ENCODE measurements at regions not wholly inside any gene's neighbourhood (a gene's known extent, or its start where the extent isn't known, plus 50 kb on each side); places are given as distances from the start of the nearest gene placed in this dataset.
A peak's percentile ranks its signal among the peaks of the same experiment; 100 is the strongest.

DNA sequence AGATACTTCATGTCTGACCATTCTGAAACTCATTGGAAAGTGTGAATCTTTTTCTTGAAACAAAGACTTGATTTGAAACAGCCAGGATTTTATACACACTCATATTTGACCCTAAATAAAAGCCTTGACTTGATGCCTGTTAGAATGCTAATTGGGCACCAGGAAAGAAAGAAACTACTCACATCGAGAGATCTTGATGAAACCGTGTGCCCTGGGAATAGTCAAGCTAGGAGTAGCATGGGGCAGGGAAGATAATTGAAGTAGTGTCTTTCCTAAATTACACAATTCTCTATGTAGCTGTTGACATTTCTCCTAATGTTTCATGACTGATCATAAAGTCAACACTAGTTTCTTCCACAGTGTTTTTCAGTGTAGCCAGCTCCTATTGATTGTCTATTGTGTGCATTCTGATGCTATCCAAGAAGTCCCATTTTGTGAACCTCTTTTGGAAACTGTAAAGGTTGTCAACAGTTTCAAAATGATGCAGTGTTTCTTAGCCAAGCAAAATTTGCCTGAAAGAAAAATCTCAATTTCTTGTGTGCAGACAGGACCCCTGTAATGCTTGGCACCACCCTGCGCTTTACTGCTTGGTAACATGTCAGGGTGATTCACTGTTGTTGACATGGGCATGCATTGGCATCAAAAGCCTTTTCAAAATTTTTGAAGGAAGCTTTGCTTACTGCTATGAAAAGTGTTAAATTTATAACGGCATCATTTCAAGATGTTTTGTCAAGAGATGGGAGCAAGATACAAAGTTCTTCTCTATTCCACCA, 52.5 kb upstream of the OTOL1 start (continued):
- TF ChIP-seq ZBTB7B (CRISPR knock-in tag; IDR thresholded peaks at IDR 0.05) (no peak), ZNF382 (CRISPR knock-in tag; IDR thresholded peaks at IDR 0.05; ENCODE audit: borderline replicate concordance) (no peak), MBD4 (IDR thresholded peaks at IDR 0.05; ENCODE audit: borderline replicate concordance, low read length) (no peak; the same call in 1 of the 2 replicates), JUN (CRISPR knock-in tag; IDR thresholded peaks at IDR 0.05) (no peak), ZNF335 (CRISPR knock-in tag; IDR thresholded peaks at IDR 0.05) (no peak), NR2F6 (IDR thresholded peaks at IDR 0.05) (peak; percentile 26; the same call in 1 of the 2 replicates), NR2F6 (CRISPR knock-in tag; IDR thresholded peaks at IDR 0.05) (no peak), SALL1 (CRISPR knock-in tag; IDR thresholded peaks at IDR 0.05) (peak; percentile 44; the same call in 1 of the 2 replicates), ZNF224 (CRISPR knock-in tag; IDR thresholded peaks at IDR 0.05) (no peak), ZMYM2 (CRISPR knock-in tag; IDR thresholded peaks at IDR 0.05) (no peak), SAP130 (CRISPR knock-in tag; IDR thresholded peaks at IDR 0.05; ENCODE audit: low read depth) (0 out of 2 replicates have a peak, but pooled peaks have one; percentile 21), GMEB2 (CRISPR knock-in tag; IDR thresholded peaks at IDR 0.05; ENCODE audit: low read depth) (no peak), NCOR1 (IDR thresholded peaks at IDR 0.05; ENCODE audit: borderline replicate concordance, low read length) (no peak), AHR (CRISPR knock-in tag; IDR thresholded peaks at IDR 0.05) (no peak), CREB1 (IDR thresholded peaks at IDR 0.05) (no peak), CREB1 (CRISPR knock-in tag; IDR thresholded peaks at IDR 0.05) (peak; percentile 41; the same call in 1 of the 2 replicates), HDAC2 (CRISPR knock-in tag; IDR thresholded peaks at IDR 0.05) (no peak), CSRNP1 (CRISPR knock-in tag; IDR thresholded peaks at IDR 0.05) (no peak), ZNF101 (CRISPR knock-in tag; IDR thresholded peaks at IDR 0.05; ENCODE audit: borderline replicate concordance, low read depth) (no peak), ZC3H4 (CRISPR knock-in tag; IDR thresholded peaks at IDR 0.05; ENCODE audit: borderline replicate concordance) (no peak), ZNF275 (CRISPR knock-in tag; IDR thresholded peaks at IDR 0.05; ENCODE audit: borderline replicate concordance) (no peak), FOXA1 (IDR thresholded peaks at IDR 0.05) (peak; percentile 73), FOXA1 (CRISPR knock-in tag; IDR thresholded peaks at IDR 0.05) (peak; percentile 89), ZNF703 (CRISPR knock-in tag; IDR thresholded peaks at IDR 0.05; ENCODE audit: borderline replicate concordance) (no peak), ZNF432 (CRISPR knock-in tag; IDR thresholded peaks at IDR 0.05; ENCODE audit: borderline replicate concordance) (no peak), SOX13 (IDR thresholded peaks at IDR 0.05) (no peak), SOX13 (CRISPR knock-in tag; conservative IDR thresholded peaks at IDR 0.05 in 1 of 2, IDR thresholded peaks at IDR 0.05 in 1 of 2) (peak in 1 of 2 experiments; percentile 83; a peak in 2 of 4 replicates)
- TF ChIP-seq, protein P1, sequence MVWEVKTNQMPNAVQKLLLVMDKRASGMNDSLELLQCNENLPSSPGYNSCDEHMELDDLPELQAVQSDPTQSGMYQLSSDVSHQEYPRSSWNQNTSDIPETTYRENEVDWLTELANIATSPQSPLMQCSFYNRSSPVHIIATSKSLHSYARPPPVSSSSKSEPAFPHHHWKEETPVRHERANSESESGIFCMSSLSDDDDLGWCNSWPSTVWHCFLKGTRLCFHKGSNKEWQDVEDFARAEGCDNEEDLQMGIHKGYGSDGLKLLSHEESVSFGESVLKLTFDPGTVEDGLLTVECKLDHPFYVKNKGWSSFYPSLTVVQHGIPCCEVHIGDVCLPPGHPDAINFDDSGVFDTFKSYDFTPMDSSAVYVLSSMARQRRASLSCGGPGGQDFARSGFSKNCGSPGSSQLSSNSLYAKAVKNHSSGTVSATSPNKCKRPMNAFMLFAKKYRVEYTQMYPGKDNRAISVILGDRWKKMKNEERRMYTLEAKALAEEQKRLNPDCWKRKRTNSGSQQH (CRISPR knock-in tag; IDR thresholded peaks at IDR 0.05; ENCODE audit: low read depth): no peak

All from HepG2 (cell line).